Mesodermal cell (in vitro differentiated cells): ENCODE measurements at regions not wholly inside any gene's neighbourhood (a gene's known extent, or its start where the extent isn't known, plus 50 kb on each side); places are given as distances from the start of the nearest gene placed in this dataset.

ENCODE experiments used
- H3K27ac ChIP-seq: 2 replicates; pipeline ENCODE4 v1.7.0; 2013; ENCODE audit warnings: mild to moderate bottlenecking, low read depth, low read length, moderate library complexity; ENCODE audit not compliant: severe bottlenecking
- H3K36me3 ChIP-seq: 2 replicates; pipeline ENCODE4 v1.7.1; 2013; ENCODE audit warnings: mild to moderate bottlenecking, low read length, moderate library complexity; ENCODE audit not compliant: control insufficient read depth, insufficient read depth
- H3K4me1 ChIP-seq: one replicate; pipeline ENCODE4 v1.7.1; 2013; ENCODE audit warnings: mild to moderate bottlenecking, low read length; ENCODE audit not compliant: insufficient read depth, control insufficient read depth, poor library complexity, severe bottlenecking
- H3K4me3 ChIP-seq: 2 replicates; pipeline ENCODE4 v1.7.0; 2013; ENCODE audit warnings: low read length, control low read depth, mild to moderate bottlenecking; ENCODE audit not compliant: insufficient read depth, poor library complexity, severe bottlenecking; ENCODE audit errors: extremely low read depth
- H3K9me3 ChIP-seq: 2 replicates; pipeline ENCODE4 v1.7.1; 2013; ENCODE audit warnings: mild to moderate bottlenecking, low read length, moderate library complexity; ENCODE audit not compliant: control insufficient read depth
- WGBS, 2 experiments: methylation state at CpG; one replicate each; pipeline ENCODE4 v1.1.5; 2013; ENCODE audit warnings: missing lambda C conversion rate in 2 of 2; ENCODE audit not compliant: insufficient coverage in 2 of 2; 5-methylcytosine and 5-hydroxymethylcytosine counted together

DNA sequence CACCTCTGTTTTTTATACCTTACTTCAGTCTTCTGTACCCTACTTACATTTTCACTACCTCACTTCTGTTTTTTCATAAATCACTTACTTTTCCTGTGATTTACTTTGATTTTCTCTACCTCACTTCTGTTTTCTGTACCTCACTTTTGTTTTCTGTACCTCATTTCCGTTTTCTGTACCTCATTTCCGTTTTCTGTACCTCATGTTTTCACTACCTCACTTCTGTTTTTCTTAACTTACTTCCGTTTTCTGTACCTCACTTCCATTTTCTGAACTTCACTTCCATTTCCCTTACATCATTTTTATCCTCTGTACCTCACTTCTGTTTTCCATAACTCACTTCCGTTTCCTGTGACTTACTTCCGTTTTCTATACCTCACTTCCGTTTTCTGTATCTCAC lies 492.0 kb upstream of the AKR1E2 start:
- H3K4me3 ChIP-seq, result no peak overlapping the region
- H3K27ac ChIP-seq, result no peak overlapping the region
- no peaks in the 10 kb centered on the region for H3K4me1 ChIP-seq
- WGBS, 2 experiments, result 92 to 93% methylated on average over 6 of the region's 6 CpGs
- no peaks in the 10 kb centered on the region for H3K36me3 ChIP-seq
- peaks cover 17% of the 10 kb centered on the region for H3K9me3 ChIP-seq

DNA sequence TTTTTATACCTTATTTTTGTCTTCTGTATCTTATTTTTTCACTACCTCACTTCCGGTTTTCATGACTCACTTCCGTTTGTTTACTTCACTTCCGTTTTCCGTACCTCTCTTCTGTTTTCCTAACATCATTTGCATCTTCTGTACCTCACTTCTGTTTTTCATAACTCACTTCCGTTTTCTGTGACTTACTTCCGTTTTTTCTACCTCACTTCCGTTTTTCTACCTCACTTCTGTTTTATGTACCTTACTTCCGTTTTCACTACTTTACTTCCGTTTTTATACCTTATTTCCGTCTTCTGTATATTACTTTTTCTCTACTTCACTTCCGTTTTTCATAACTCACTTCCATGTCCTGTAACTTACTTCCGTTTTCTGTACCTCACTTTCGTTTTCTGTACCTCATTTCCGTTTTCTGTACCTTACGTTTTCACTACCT lies 492.5 kb upstream of the AKR1E2 start:
- H3K9me3 ChIP-seq, result peaks cover 17% of the 10 kb centered on the region
- no peaks in the 10 kb centered on the region for H3K36me3 ChIP-seq
- WGBS, 2 experiments, result 93 to 94% methylated on average over 15 of the region's 15 CpGs
- no peak overlapping the region for H3K4me3 ChIP-seq
- no peaks in the 10 kb centered on the region for H3K4me1 ChIP-seq
- no peak overlapping the region for H3K27ac ChIP-seq

DNA sequence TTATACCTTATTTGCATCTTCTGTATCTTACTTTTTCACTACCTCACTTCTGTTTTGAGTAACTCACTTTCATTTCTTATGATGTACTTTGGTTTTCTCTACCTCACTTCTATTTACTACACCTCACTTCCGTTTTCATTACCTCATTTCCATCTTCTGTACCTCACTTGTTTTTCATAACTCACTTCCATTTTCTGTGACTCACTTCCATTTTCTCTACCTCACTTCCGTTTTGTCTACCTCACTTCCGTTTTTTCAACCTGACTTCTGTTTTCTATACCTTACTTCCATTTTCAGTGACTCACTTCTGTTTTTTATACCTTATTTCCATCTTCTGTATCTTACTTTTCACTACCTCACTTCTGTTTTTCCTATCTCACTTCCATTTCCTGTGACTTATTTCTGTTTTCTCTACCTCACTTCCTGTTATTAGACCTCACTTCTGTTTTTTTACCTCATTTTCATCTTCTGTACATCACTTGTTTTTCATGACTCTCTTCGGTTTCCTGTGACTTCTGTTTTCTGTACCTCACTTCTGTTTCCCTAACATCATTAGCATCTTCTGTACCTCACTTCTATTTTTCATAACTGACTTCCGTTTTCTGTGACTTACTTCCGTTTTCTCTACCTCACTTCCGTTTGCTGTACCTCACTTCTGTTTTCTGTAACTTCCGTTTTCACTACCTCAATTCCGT lies 493.1 kb upstream of the AKR1E2 start:
- peaks cover 17% of the 10 kb centered on the region for H3K9me3 ChIP-seq
- no peak overlapping the region for H3K27ac ChIP-seq
- H3K4me3 ChIP-seq, result no peak overlapping the region
- no peaks in the 10 kb centered on the region for H3K4me1 ChIP-seq
- WGBS, 2 experiments, result 87 to 94% methylated on average over 9 of the region's 9 CpGs
- no peaks in the 10 kb centered on the region for H3K36me3 ChIP-seq

DNA sequence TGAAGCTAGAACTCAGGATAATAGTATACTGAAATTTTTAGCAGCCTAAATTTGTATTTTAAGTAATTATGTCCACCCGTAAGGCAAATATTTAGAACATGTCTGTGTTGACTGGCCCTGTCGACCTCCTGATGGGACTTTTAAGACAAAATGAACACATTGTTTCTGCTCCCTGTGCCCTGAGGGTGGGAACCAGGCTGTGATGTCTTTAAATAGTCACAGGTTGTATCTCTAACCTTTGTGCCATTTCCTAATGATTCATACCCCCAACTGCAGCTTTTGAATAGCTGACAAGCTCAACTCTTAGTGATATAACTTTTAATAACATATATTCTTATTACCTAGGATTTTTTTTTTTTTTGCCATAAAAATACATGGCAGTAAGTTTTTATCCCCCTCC lies 494.9 kb upstream of the AKR1E2 start:
- 43 to 81% methylated on average over 1 to 2 of the region's 2 CpGs for WGBS, 2 experiments
- Histone ChIP-seq H3K36me3 (no peaks in the 10 kb centered on the region), H3K4me1 (no peaks in the 10 kb centered on the region), H3K9me3 (peaks cover 17% of the 10 kb centered on the region), H3K4me3 (no peak overlapping the region), H3K27ac (peak overlapping the region; percentile 30)

DNA sequence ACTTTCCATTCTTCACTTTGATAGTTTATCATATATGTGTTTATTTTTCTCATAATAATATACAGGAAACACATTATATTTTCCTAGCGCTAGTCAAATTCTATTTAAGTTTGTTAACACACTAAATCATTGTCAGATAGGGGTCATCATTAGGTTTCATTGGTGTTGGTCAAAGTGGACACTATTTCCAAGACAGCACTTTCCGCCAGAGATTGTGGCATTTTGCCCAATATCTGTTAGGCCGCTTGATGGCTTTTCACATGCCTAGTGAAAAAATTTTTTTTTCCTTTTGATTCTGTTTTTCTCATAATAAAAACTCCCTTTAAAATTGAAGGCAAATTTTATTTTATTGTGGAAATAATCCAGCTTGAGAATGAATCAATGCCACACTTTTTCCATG lies 495.4 kb upstream of the AKR1E2 start:
- H3K4me3 ChIP-seq, result no peak overlapping the region
- H3K36me3 ChIP-seq, result no peaks in the 10 kb centered on the region
- no peaks in the 10 kb centered on the region for H3K4me1 ChIP-seq
- WGBS, 2 experiments, result 100% methylated on average over 1 of the region's 3 CpGs; no CpG with 5 or more reads in 1 of the 2 experiments
- H3K27ac ChIP-seq, result peak overlapping the region; percentile 30
- peaks cover 17% of the 10 kb centered on the region for H3K9me3 ChIP-seq

DNA sequence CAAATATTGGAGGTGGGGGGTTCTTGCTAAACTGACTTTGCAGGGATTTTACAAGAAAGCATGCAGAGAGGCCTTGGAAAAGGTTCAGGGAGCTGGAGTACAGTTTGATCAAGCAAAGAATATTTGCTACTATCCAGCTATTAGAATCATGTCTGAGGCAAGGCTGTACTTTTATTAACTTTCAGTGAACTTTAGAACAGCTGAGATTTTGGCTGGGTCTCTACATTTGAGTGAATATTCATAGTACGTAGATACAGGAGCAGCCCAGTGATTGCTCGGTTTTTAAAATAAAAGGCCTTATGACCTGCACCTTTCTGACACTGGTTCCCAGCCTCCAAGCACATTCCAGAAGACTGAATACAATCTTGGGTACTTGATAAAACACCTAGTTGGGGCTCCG lies 496.8 kb upstream of the AKR1E2 start:
- 83 to 100% methylated on average over 1 of the region's 3 CpGs for WGBS, 2 experiments
- Histone ChIP-seq H3K4me3 (no peak overlapping the region), H3K36me3 (no peaks in the 10 kb centered on the region)

DNA sequence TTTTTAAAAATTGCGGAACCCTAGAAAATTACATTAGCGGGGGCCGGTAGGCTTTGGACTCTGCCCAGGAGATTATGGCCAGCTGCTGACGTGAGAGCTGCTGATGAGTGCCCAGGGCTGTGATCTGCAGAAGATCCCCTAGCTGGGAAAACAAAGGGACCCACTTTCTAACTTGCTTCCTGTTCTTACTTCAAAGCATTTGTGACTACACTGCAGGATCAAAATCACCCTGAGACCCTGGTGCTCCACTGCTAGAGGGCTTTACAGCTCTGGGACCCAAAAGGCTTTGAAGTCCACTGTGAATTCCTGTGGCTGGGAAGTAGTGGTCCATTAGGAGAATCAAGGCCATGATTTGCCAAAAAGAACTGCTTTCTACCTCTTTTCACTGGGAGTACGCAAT lies 499.4 kb upstream of the AKR1E2 start:
- WGBS, 2 experiments, result 91 to 94% methylated on average over 4 of the region's 5 CpGs
- H3K9me3 ChIP-seq, result peaks cover 4% of the 10 kb centered on the region
- no peak overlapping the region for H3K4me3 ChIP-seq
- no peaks in the 10 kb centered on the region for H3K4me1 ChIP-seq
- no peak overlapping the region for H3K27ac ChIP-seq
- H3K36me3 ChIP-seq, result no peaks in the 10 kb centered on the region

More for the DNA sequence above, 496.8 kb upstream of the AKR1E2 start:
- Histone ChIP-seq H3K4me1 (no peaks in the 10 kb centered on the region), H3K27ac (no peak overlapping the region), H3K9me3 (peaks cover 18% of the 10 kb centered on the region)

DNA sequence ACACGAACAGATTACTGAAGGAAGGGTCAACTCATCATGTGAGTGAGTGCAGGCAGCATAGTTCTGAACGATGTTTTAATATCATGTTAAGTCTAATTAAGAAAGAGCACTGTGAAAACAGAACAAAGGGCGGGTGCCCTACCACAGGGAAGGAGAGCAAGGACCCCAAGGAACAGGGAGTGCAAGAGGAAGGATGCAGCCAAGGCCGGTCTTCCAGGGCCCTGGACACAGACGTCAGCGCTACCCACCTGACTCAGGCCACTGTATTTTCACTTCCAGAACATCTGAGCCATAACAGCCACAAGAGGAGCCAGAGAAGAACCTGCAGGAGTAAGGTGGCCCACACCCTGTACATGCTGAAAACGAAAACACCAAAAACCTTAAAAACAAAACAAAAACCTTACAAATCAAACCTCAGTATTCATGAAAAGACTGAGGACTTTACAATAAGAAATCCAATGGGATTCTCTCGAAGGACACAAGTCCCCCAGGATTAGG lies 506.1 kb upstream of the AKR1E2 start:
- H3K27ac ChIP-seq, result no peak overlapping the region
- no peak overlapping the region for H3K4me3 ChIP-seq
- no peaks in the 10 kb centered on the region for H3K36me3 ChIP-seq
- H3K9me3 ChIP-seq, result no peaks in the 10 kb centered on the region
- H3K4me1 ChIP-seq, result peaks cover 16% of the 10 kb centered on the region
- 82 to 93% methylated on average over 5 to 7 of the region's 8 CpGs for WGBS, 2 experiments

DNA sequence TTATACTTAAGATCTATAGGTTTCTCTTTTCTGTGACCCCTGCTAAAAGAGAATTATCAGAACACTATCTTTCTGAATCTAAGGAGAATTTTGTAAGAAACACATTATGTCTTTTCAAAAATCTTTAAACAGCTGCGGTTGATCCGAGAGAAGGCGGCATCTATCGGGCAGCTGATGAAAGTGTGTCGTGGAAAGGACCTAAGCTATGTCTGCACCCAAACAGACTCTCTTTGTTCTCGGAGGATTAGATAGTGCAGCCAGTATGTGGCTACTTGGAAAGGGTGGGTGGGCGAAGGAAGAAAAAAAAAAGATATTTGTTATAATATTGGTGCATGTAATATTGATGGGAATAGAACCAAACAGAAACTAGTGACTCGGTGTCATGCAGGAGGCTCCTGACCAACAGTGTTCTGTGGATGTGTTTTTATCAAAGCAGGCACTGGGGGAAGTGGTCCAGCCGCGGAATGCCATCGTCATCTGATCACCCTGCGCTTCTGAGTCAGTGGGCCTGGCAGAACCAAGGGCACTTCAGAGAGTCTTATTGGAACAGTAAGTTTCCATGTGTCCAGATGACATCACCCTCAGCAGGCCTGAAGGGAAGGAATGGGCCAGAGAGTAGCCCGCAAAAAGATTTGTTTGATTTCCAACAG lies 509.7 kb upstream of the AKR1E2 start:
- Histone ChIP-seq H3K36me3 (no peaks in the 10 kb centered on the region), H3K9me3 (peaks cover 4% of the 10 kb centered on the region), H3K4me1 (peaks cover 16% of the 10 kb centered on the region), H3K4me3 (no peak overlapping the region), H3K27ac (peak overlapping the region; percentile 58)
- 85 to 93% methylated on average over 8 to 12 of the region's 13 CpGs for WGBS, 2 experiments

DNA sequence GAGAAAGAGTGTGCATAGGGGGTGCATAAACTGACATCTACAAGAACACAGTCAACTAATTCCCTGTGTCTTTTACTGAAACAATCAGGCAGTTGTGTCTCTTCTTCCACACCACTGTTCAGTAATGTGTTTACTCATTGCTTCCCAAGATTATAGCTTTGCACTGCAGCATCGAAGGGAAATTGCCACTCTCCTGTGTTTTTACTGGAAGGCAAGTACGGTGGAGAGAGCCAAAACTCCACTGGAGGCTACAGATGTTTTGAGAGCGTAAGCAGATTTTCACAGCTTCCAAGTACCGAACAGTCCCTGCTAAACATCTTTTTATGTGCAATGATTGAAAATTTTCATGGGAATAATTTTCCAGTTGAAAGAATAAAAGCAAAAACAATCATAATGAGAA lies 510.5 kb upstream of the AKR1E2 start:
- Histone ChIP-seq H3K36me3 (no peaks in the 10 kb centered on the region), H3K4me1 (peaks cover 16% of the 10 kb centered on the region), H3K27ac (peak overlapping the region; percentile 58), H3K4me3 (no peak overlapping the region), H3K9me3 (peaks cover 4% of the 10 kb centered on the region)
- WGBS, 2 experiments, result 72 to 100% methylated on average over 1 to 2 of the region's 4 CpGs

DNA sequence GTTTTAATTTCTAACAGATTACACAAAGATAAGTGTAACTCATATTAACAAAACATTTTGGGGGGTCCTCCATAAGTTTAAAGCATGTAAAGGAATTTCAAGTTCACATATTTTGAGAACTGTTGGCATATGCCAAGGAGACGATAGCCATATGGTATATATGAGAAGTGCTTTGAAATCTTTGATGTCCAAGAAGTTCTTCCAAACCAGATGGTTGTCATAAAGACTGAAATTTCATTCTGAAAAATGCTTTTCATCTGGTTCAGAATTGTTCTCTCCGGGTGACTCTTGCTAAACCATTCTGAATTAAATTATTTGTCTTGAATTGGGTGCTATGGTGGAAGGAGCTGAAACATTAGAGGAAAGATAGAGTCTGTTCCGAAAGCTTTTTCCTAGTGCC lies 513.0 kb upstream of the AKR1E2 start:
- Histone ChIP-seq H3K27ac (no peak overlapping the region), H3K4me1 (peaks cover 16% of the 10 kb centered on the region), H3K36me3 (no peaks in the 10 kb centered on the region), H3K9me3 (peaks cover 4% of the 10 kb centered on the region), H3K4me3 (no peak overlapping the region)
- 76 to 79% methylated on average over 3 of the region's 3 CpGs for WGBS, 2 experiments
